Breast epithelium (tissue), 4 donors: ENCODE measurements at regions not wholly inside any gene's neighbourhood (a gene's known extent, or its start where the extent isn't known, plus 50 kb on each side); places are given as distances from the start of the nearest gene placed in this dataset.

Source experiments
- DNase-seq, 2 donors: peaks; one replicate each; pipeline ENCODE4 v3.0.0-alpha.2; 2019; ENCODE audit warnings: low spot score in 2 of 2
- H3K27ac ChIP-seq, 2 donors: fragments of 200-600 bp; sonication (generic) in 1 of 2; one replicate each; pipeline ENCODE4 v1.5.1; 2016 to 2019; ENCODE audit warnings: mild to moderate bottlenecking in 1 of 2
- H3K27me3 ChIP-seq, 2 donors: fragments of 200-600 bp; sonication (generic) in 1 of 2; one replicate each; pipeline versions ENCODE4 v1.5.1 to v1.6.0; 2017 to 2019; ENCODE audit warnings: control low read depth in 1 of 2, mild to moderate bottlenecking in 1 of 2
- H3K36me3 ChIP-seq: fragments of 200-600 bp; one replicate; pipeline ENCODE4 v1.5.1; 2019
- H3K4me1 ChIP-seq, 2 donors: fragments of 200-600 bp; sonication (generic); one replicate each; pipeline ENCODE4 v1.5.1; 2016 to 2019; ENCODE audit warnings: control low read depth in 1 of 2
- H3K4me3 ChIP-seq, 3 donors: fragments of 200-600 bp; sonication (generic); 1 replicate in 2 of 3; 2 replicates in 1 of 3; pipeline ENCODE4 v1.5.1; 2016 to 2019; ENCODE audit warnings: mild to moderate bottlenecking in 3 of 3, moderate library complexity in 2 of 3
- H3K9me3 ChIP-seq, 2 donors: fragments of 200-600 bp; sonication (generic) in 1 of 2; one replicate each; pipeline ENCODE4 v1.5.1; 2016 to 2019; ENCODE audit warnings: control low read depth in 1 of 2
- POLR2A ChIP-seq: fragments of 450-650 bp; IDR thresholded peaks from one replicate; pipeline ENCODE4 v1.6.1; 2016; ENCODE audit warnings: antibody characterized with exemption, mild to moderate bottlenecking, moderate library complexity
- POLR2AphosphoS5 ChIP-seq, 3 donors: sonication (generic); formaldehyde crosslinking; IDR thresholded peaks; one replicate each; pipeline ENCODE4 v1.6.1; 2017; ENCODE audit warnings: antibody characterized with exemption in 3 of 3
- intact Hi-C: fragments of 100-400 bp; cut with DNase I; formaldehyde crosslinking; loops from one replicate; pipeline ENCODE4 v1.15.1; 2023; ENCODE audit warnings: low total_unique reads
- TF ChIP-seq, protein P1 (sequence below), 3 donors: fragments of 450-650 bp; IDR thresholded peaks; one replicate each; pipeline ENCODE4 v1.5.1; 2016 to 2017; ENCODE audit warnings: antibody characterized with exemption in 3 of 3, mild to moderate bottlenecking in 3 of 3, moderate library complexity in 3 of 3

DNA sequence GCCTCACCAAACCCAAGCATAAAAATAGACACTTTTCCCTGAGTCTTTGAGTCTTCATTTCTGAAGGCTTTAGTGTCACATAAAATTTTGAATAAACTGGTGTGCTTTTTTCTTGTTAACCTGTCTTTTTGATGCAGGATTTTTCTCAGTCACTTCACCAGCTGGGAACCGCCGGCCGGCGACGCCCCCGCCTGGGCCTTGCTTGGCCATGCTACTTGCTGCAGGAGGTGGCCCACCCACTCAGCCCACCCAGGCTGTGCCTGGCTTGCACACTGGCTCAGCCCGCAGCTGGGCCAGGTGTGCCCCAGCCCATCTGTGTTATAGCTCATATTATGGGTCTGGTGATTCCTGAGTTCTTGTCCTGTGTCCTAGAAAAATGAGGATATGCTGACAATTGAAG, 247.4 kb upstream of the CACNA2D1 start:
- TF ChIP-seq POLR2A (no peak), POLR2AphosphoS5 (IDR thresholded peaks at IDR 0.05) (no peak)
- TF ChIP-seq, protein P1, sequence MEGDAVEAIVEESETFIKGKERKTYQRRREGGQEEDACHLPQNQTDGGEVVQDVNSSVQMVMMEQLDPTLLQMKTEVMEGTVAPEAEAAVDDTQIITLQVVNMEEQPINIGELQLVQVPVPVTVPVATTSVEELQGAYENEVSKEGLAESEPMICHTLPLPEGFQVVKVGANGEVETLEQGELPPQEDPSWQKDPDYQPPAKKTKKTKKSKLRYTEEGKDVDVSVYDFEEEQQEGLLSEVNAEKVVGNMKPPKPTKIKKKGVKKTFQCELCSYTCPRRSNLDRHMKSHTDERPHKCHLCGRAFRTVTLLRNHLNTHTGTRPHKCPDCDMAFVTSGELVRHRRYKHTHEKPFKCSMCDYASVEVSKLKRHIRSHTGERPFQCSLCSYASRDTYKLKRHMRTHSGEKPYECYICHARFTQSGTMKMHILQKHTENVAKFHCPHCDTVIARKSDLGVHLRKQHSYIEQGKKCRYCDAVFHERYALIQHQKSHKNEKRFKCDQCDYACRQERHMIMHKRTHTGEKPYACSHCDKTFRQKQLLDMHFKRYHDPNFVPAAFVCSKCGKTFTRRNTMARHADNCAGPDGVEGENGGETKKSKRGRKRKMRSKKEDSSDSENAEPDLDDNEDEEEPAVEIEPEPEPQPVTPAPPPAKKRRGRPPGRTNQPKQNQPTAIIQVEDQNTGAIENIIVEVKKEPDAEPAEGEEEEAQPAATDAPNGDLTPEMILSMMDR (IDR thresholded peaks at IDR 0.05), result no peak
- Histone ChIP-seq H3K4me1 (no peaks in the 10 kb centered on the region), H3K27me3 (no peaks in the 10 kb centered on the region), H3K36me3 (no peaks in the 10 kb centered on the region), H3K27ac (no peak overlapping the region), H3K4me3 (no peak overlapping the region), H3K9me3 (no peaks in the 10 kb centered on the region)
- intact Hi-C loops, result no loop called here
- no peak for DNase-seq

DNA sequence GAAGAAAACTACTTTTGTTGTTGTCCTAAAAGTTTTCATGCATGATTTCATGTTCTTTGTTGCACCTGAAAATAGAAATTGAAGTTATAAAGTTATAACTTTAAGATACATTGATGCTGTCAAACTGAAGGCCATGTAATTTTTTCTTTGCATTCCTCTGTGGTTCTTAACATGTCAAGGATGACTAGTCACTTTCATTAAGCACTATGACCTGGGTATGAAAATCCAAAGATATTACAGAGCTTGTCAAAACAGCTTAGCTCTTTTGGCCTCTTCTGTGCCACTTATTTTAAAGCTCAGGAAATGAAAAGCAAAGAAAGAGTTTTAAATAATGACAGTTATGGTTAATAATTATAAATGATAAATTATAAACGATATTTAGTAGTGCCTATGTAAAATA, 241.6 kb upstream of the CACNA2D1 start:
- TF ChIP-seq POLR2AphosphoS5 (IDR thresholded peaks at IDR 0.05) (no peak), POLR2A (no peak)
- TF ChIP-seq, protein P1 (IDR thresholded peaks at IDR 0.05), result no peak
- no peaks in the 10 kb centered on the region for H3K36me3 ChIP-seq
- H3K9me3 ChIP-seq, result no peaks in the 10 kb centered on the region
- no peaks in the 10 kb centered on the region for H3K27me3 ChIP-seq
- no peak overlapping the region for H3K4me3 ChIP-seq
- H3K27ac ChIP-seq, result no peak overlapping the region
- DNase-seq, result no peak
- no peaks in the 10 kb centered on the region for H3K4me1 ChIP-seq
- intact Hi-C loops, result no loop called here

DNA sequence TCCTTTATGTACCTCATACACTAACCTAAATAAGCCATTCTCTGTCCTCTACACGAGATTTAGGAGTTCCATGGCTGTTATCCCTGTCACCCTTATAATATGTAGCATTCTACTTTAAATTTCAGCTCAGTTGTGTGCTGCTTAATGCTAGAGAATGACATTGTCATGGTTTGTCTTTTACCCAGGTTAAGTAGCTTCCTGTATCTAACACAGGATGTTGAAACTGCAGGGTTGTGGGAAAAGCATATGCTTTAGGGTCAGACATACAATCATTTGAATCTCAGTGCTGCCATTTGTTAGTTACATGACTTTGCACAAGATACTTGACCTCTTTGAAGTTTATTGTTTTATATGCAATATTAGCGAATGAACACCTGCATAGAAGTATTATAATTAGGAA, 235.1 kb upstream of the CACNA2D1 start:
- TF ChIP-seq POLR2AphosphoS5 (IDR thresholded peaks at IDR 0.05), result no peak
- DNase-seq, result no peak
- Histone ChIP-seq H3K4me3 (no peak overlapping the region), H3K27me3 (no peaks in the 10 kb centered on the region), H3K4me1 (no peaks in the 10 kb centered on the region), H3K36me3 (no peaks in the 10 kb centered on the region), H3K9me3 (no peaks in the 10 kb centered on the region), H3K27ac (no peak overlapping the region)
- intact Hi-C loops, result no loop called here

- intact Hi-C loops, result no loop called here
- H3K27ac ChIP-seq, result no peak overlapping the region
- no peak for TF ChIP-seq POLR2AphosphoS5 (IDR thresholded peaks at IDR 0.05)
- TF ChIP-seq, protein P1 (IDR thresholded peaks at IDR 0.05), result no peak
- TF ChIP-seq POLR2A, result no peak
- H3K27me3 ChIP-seq, result no peaks in the 10 kb centered on the region
- no peaks in the 10 kb centered on the region for H3K36me3 ChIP-seq
- no peaks in the 10 kb centered on the region for H3K4me1 ChIP-seq
- H3K9me3 ChIP-seq, result no peaks in the 10 kb centered on the region
- no peak for DNase-seq
- no peak overlapping the region for H3K4me3 ChIP-seq
These were observed 234.7 kb upstream of the CACNA2D1 start for GRCh38 chr7:82678259-82678658.

- H3K36me3 ChIP-seq, result no peaks in the 10 kb centered on the region
- no peaks in the 10 kb centered on the region for H3K4me1 ChIP-seq
- no peaks in the 10 kb centered on the region for H3K27me3 ChIP-seq
- H3K4me3 ChIP-seq, result no peak overlapping the region
- no peak overlapping the region for H3K27ac ChIP-seq
- TF ChIP-seq, protein P1 (IDR thresholded peaks at IDR 0.05), result no peak
- TF ChIP-seq POLR2A (no peak), POLR2AphosphoS5 (IDR thresholded peaks at IDR 0.05) (no peak)
- DNase-seq, result no peak
- no peaks in the 10 kb centered on the region for H3K9me3 ChIP-seq
- intact Hi-C loops, result no loop called here
These were observed 233.9 kb upstream of the CACNA2D1 start for GRCh38 chr7:82677493-82677892.
